HCT116 (cell line): ENCODE measurements at regions not wholly inside any gene's neighbourhood (a gene's known extent, or its start where the extent isn't known, plus 50 kb on each side); places are given as distances from the start of the nearest gene placed in this dataset.

Experiments used
- ATAC-seq: fragments of 200-7000 bp; cut with Tn5 transposase; 2 replicates; pipeline ENCODE4 v1.9.1; 2020; ENCODE audit warnings: mild to moderate bottlenecking, moderate library complexity
- BruUV-seq: library from RNA; stranded (reverse); fragments of 400-500 nt; replicated peaks from 2 replicates; lab custom pipeline; 2021; lab: Mats Ljungman, UMichigan
- CTCF ChIA-PET: fragments of 300-600 bp; sonication (Branson Sonifier 250); formaldehyde crosslinking; loops from one replicate; lab custom pipeline; 2021; ENCODE audit warnings: antibody characterized with exemption; lab: Charles Lee
- POLR2A ChIA-PET: fragments of 300-600, 350-600 bp; sonication (Branson Sonifier 250); formaldehyde crosslinking; loops from one replicate; lab custom pipeline; 2021; ENCODE audit warnings: antibody characterized with exemption; lab: Charles Lee
- RAD21 ChIA-PET, 2 experiments: fragments of 300-600 bp; sonication (Branson Sonifier 250); formaldehyde crosslinking; loops; one replicate each; lab custom pipeline; 2023; ENCODE audit warnings: low total read pairs in 2 of 2; ENCODE audit not compliant: uncharacterized antibody in 2 of 2, unreplicated experiment in 2 of 2, low non-redundant PET in 1 of 2; lab: Charles Lee
- DNase-seq: peaks from one replicate; pipeline ENCODE4 v3.0.0-alpha.2; 2010; ENCODE audit warnings: low read depth, low spot score
- H2AFZ ChIP-seq: fragments of 200-600 bp; shearing (Covaris generic), sonication (generic); 2 replicates; pipeline ENCODE4 v1.6.1; 2017; ENCODE audit warnings: low read depth, mixed run types, mixed read lengths, antibody characterized with exemption, low read length; ENCODE audit not compliant: poor library complexity, severe bottlenecking
- H3K27ac ChIP-seq: 2 replicates; pipeline ENCODE4 v1.5.1; 2012; ENCODE audit warnings: low read depth, low read length
- H3K27me3 ChIP-seq: fragments of 200-600 bp; sonication (generic); 2 replicates; pipeline ENCODE4 v1.6.1; 2016; ENCODE audit warnings: mixed run types, low read length, mixed read lengths; ENCODE audit not compliant: insufficient read depth
- H3K36me3 ChIP-seq, 2 experiments: fragments of 200-500 bp in 1 of 2; fragments of 200-600 bp in 1 of 2; sonication (Bioruptor generic) in 1 of 2; sonication (generic) in 1 of 2; 2 replicates each; pipeline versions ENCODE4 v1.5.1 to v1.6.1; 2014 to 2016; ENCODE audit warnings: low read length in 2 of 2, inconsistent platforms in 1 of 2, mixed read lengths in 1 of 2, mixed run types in 1 of 2; ENCODE audit not compliant: insufficient read depth in 2 of 2, control insufficient read depth in 1 of 2
- H3K4me1 ChIP-seq, 2 experiments: fragments of 200-600 bp in 1 of 2; sonication (generic) in 1 of 2; 2 replicates each; pipeline versions ENCODE4 v1.5.1 to v1.6.1; 2012 to 2017; ENCODE audit warnings: low read length in 2 of 2, inconsistent platforms in 1 of 2, mild to moderate bottlenecking in 1 of 2, mixed read lengths in 1 of 2, mixed run types in 1 of 2, moderate library complexity in 1 of 2; ENCODE audit not compliant: insufficient read depth in 2 of 2, control insufficient read depth in 1 of 2
- H3K4me2 ChIP-seq: fragments of 200-600 bp; sonication (generic); 2 replicates; pipeline ENCODE4 v1.6.1; 2017; ENCODE audit warnings: mixed run types, low read length, mixed read lengths
- H3K4me3 ChIP-seq, 2 experiments: fragments of 200-600 bp in 1 of 2; sonication (generic) in 1 of 2; replicated peaks in 1 of 2; 2 replicates each; pipeline ENCODE4 v1.5.1; 2011 to 2016; ENCODE audit warnings: low read length in 2 of 2, control low read depth in 1 of 2, low read depth in 1 of 2, mild to moderate bottlenecking in 1 of 2, mixed read lengths in 1 of 2, mixed run types in 1 of 2
- H3K79me2 ChIP-seq: fragments of 200-600 bp; sonication (generic); 2 replicates; pipeline ENCODE4 v1.6.1; 2017; ENCODE audit warnings: mild to moderate bottlenecking, mixed run types, low read length, moderate library complexity, mixed read lengths; ENCODE audit not compliant: insufficient read depth
- H3K9ac ChIP-seq: fragments of 200-600 bp; sonication (generic); 2 replicates; pipeline ENCODE4 v1.6.1; 2016; ENCODE audit warnings: low read length, mixed read lengths
- H3K9me2 ChIP-seq: fragments of 200-600 bp; sonication (generic), shearing (Covaris generic); 2 replicates; pipeline ENCODE4 v1.6.1; 2017; ENCODE audit warnings: mixed run types, mild to moderate bottlenecking, moderate library complexity; ENCODE audit not compliant: insufficient read depth
- H3K9me3 ChIP-seq, 2 experiments: fragments of 200-500 bp in 1 of 2; fragments of 200-600 bp in 1 of 2; sonication (Bioruptor generic) in 1 of 2; sonication (generic) in 1 of 2; 2 replicates each; pipeline ENCODE4 v1.6.1; 2014 to 2017; ENCODE audit warnings: low read length in 2 of 2, mixed read lengths in 2 of 2, inconsistent platforms in 1 of 2, low read depth in 1 of 2, mild to moderate bottlenecking in 1 of 2, mixed run types in 1 of 2, moderate library complexity in 1 of 2; ENCODE audit not compliant: control insufficient read depth in 1 of 2, insufficient read depth in 1 of 2
- H4K20me1 ChIP-seq: fragments of 200-600 bp; sonication (generic), shearing (Covaris generic); 2 replicates; pipeline ENCODE4 v1.6.1; 2017; ENCODE audit warnings: mixed run types, mild to moderate bottlenecking, moderate library complexity; ENCODE audit not compliant: insufficient read depth
- CTCF ChIP-seq, 3 experiments: fragments of 200-600 bp in 1 of 3; sonication (generic) in 1 of 3; IDR thresholded peaks in 2 of 3; conservative IDR thresholded peaks in 1 of 3; 2 replicates each; pipeline ENCODE4 v1.5.1; 2012 to 2017; ENCODE audit warnings: low read depth in 2 of 3, low read length in 2 of 3, antibody characterized with exemption in 1 of 3, borderline replicate concordance in 1 of 3, control low read depth in 1 of 3, mild to moderate bottlenecking in 1 of 3, mixed read lengths in 1 of 3, mixed run types in 1 of 3, moderate library complexity in 1 of 3; ENCODE audit not compliant: insufficient read depth in 1 of 3
- EGR1 ChIP-seq: IDR thresholded peaks from 2 replicates; pipeline ENCODE4 v1.6.1; 2012; ENCODE audit warnings: low read depth
- POLR2A ChIP-seq: IDR thresholded peaks from 2 replicates; pipeline ENCODE4 v1.7.0; 2011; ENCODE audit warnings: borderline replicate concordance; ENCODE audit not compliant: insufficient read depth, insufficient read length; ENCODE audit errors: extremely low read depth
- SP1 ChIP-seq: IDR thresholded peaks from 2 replicates; pipeline ENCODE4 v1.6.1; 2012; ENCODE audit warnings: low read depth
- YY1 ChIP-seq: IDR thresholded peaks from 2 replicates; pipeline ENCODE4 v1.6.1; 2011; ENCODE audit warnings: low read length, low read depth, moderate library complexity, mild to moderate bottlenecking; ENCODE audit not compliant: insufficient replicate concordance; ENCODE audit errors: extremely low read depth
- ZBTB33 ChIP-seq: IDR thresholded peaks from 2 replicates; pipeline ENCODE4 v1.6.1; 2011; ENCODE audit warnings: mild to moderate bottlenecking, low read length, moderate library complexity; ENCODE audit not compliant: insufficient replicate concordance; ENCODE audit errors: extremely low read depth
- ZFX ChIP-seq: fragments of 450-650 bp; IDR thresholded peaks from 2 replicates; pipeline ENCODE4 v1.6.1; 2017
- intact Hi-C: fragments of 100-400 bp; cut with micrococcal nuclease; formaldehyde crosslinking; loops from 2 replicates; pipeline ENCODE4 v1.10.0; 2022

GRCh38 chr16:55251151-55251550 lies 72.9 kb upstream of the IRX6 start:
- no peaks in the 10 kb centered on the region for H3K9me3 ChIP-seq
- intact Hi-C loops = loop anchor here (10.0 kb wide), 3 partner anchors 306 to 1056 kb away; no protein-coding TSS in a partner anchor
- no peaks in the 10 kb centered on the region for H3K9me2 ChIP-seq
- no peaks in the 10 kb centered on the region for H3K36me3 ChIP-seq
- no peak for DNase-seq
- H3K9ac ChIP-seq = no peak overlapping the region
- ChIA-PET RAD21 (no interaction called here), POLR2A (no interaction called here), CTCF (no interaction called here)
- no peak overlapping the region for H3K27ac ChIP-seq
- TF ChIP-seq ZFX = no peak
- TF ChIP-seq SP1 = no peak
- no peak for TF ChIP-seq ZBTB33
- TF ChIP-seq EGR1 = no peak
- no peak overlapping the region for H3K4me3 ChIP-seq
- H4K20me1 ChIP-seq = no peaks in the 10 kb centered on the region
- H3K79me2 ChIP-seq = no peaks in the 10 kb centered on the region
- no peaks in the 10 kb centered on the region for H3K27me3 ChIP-seq
- no peak for ATAC-seq
- H3K4me1 ChIP-seq = no peaks in the 10 kb centered on the region
- BruUV-seq = no TSS peak
- no peak overlapping the region for H2AFZ ChIP-seq
- H3K4me2 ChIP-seq = no peak overlapping the region

GRCh38 chr16:55252577-55252976 lies 71.4 kb upstream of the IRX6 start:
- Histone ChIP-seq H3K27ac (no peak overlapping the region), H3K79me2 (no peaks in the 10 kb centered on the region), H3K9me3 (no peaks in the 10 kb centered on the region), H4K20me1 (no peaks in the 10 kb centered on the region), H3K36me3 (no peaks in the 10 kb centered on the region), H3K4me3 (no peak overlapping the region), H3K27me3 (no peaks in the 10 kb centered on the region), H3K4me1 (no peaks in the 10 kb centered on the region), H3K4me2 (no peak overlapping the region), H3K9me2 (no peaks in the 10 kb centered on the region), H3K9ac (no peak overlapping the region), H2AFZ (no peak overlapping the region)
- ChIA-PET CTCF (no interaction called here), RAD21 (no interaction called here), POLR2A (no interaction called here)
- intact Hi-C loops = loop anchor here (10.0 kb wide), 3 partner anchors 308 to 1058 kb away; no protein-coding TSS in a partner anchor
- BruUV-seq = no TSS peak
- ATAC-seq (no peak), DNase-seq (no peak)
- TF ChIP-seq CTCF (IDR thresholded peaks at IDR 0.05 in 2 of 3, conservative IDR thresholded peaks at IDR 0.05 in 1 of 3; ENCODE audit: borderline replicate concordance in 1 of 3, insufficient read depth in 1 of 3, low read depth in 2 of 3, low read length in 2 of 3) (0 out of 6 replicates have a peak, but pooled peaks of 2 of the 3 experiments have one; percentile 7 to 15), POLR2A (no peak), YY1 (no peak)
